ENCODE measurements at regions not wholly inside any gene's neighbourhood (a gene's known extent, or its start where the extent isn't known, plus 50 kb on each side); places are given as distances from the start of the nearest gene placed in this dataset.
"Not testable (repeated sequence)": the region's sequence is repeated elsewhere in the genome, so short reads cannot be mapped to it uniquely, and the experiment has no call there.

GRCh38 chr14:80298491-80299017, 87.2 kb upstream of the DIO2 start:
- Histone ChIP-seq H3K27me3 (ENCODE audit: control insufficient read depth in 1 of 2, insufficient read depth in 2 of 2, low read length in 1 of 2) (no peaks in the 10 kb centered on the region), H3K9me3 (ENCODE audit: control insufficient read depth, low read length) (no peaks in the 10 kb centered on the region), H3K4me3 (ENCODE audit: low read length in 2 of 2) (no peak overlapping the region), H3K36me3 (ENCODE audit: control insufficient read depth in 1 of 2, insufficient read depth in 2 of 2, low read length in 1 of 2) (no peaks in the 10 kb centered on the region), H3K4me1 (ENCODE audit: control insufficient read depth in 1 of 2, insufficient read depth in 2 of 2, low read length in 2 of 2) (no peaks in the 10 kb centered on the region), H3K27ac (ENCODE audit: low read depth in 1 of 2, low read length in 2 of 2) (no peak overlapping the region)
- WGBS, 2 donors, result 88% methylated on average over 8 of the region's 8 CpGs
- DNase-seq (no peak), ATAC-seq (ENCODE audit: low FRiP score) (peak; percentile 29)
- intact Hi-C loops (cut with DNase I), result no loop called here

- intact Hi-C loops (cut with DNase I), result no loop called here
- Histone ChIP-seq H3K4me1 (ENCODE audit: control insufficient read depth in 1 of 2, insufficient read depth in 2 of 2, low read length in 2 of 2) (no peaks in the 10 kb centered on the region), H3K9me3 (ENCODE audit: control insufficient read depth, low read length) (no peaks in the 10 kb centered on the region), H3K27ac (ENCODE audit: low read depth in 1 of 2, low read length in 2 of 2) (no peak overlapping the region), H3K4me3 (ENCODE audit: low read length in 2 of 2) (no peak overlapping the region), H3K27me3 (ENCODE audit: control insufficient read depth in 1 of 2, insufficient read depth in 2 of 2, low read length in 1 of 2) (no peaks in the 10 kb centered on the region), H3K36me3 (ENCODE audit: control insufficient read depth in 1 of 2, insufficient read depth in 2 of 2, low read length in 1 of 2) (no peaks in the 10 kb centered on the region)
- ATAC-seq (ENCODE audit: low FRiP score), result no peak
- no peak for DNase-seq
- 68 to 85% methylated on average over 1 of the region's 1 CpG for WGBS, 2 donors
These were observed 79.8 kb upstream of the DIO2 start for GRCh38 chr14:80291101-80291500.

GRCh38 chr14:80286744-80287143, 75.4 kb upstream of the DIO2 start:
- H3K27me3 ChIP-seq (ENCODE audit: control insufficient read depth in 1 of 2, insufficient read depth in 2 of 2, low read length in 1 of 2); H3K27ac ChIP-seq (ENCODE audit: low read depth in 1 of 2, low read length in 2 of 2); H3K4me1 ChIP-seq (ENCODE audit: control insufficient read depth in 1 of 2, insufficient read depth in 2 of 2, low read length in 2 of 2); H3K9me3 ChIP-seq (ENCODE audit: control insufficient read depth, low read length); intact Hi-C loops (cut with DNase I); ATAC-seq (ENCODE audit: low FRiP score); H3K36me3 ChIP-seq (ENCODE audit: control insufficient read depth in 1 of 2, insufficient read depth in 2 of 2, low read length in 1 of 2); H3K4me3 ChIP-seq (ENCODE audit: low read length in 2 of 2): not testable (repeated sequence)
- 96 to 100% methylated on average over 11 to 27 of the region's 27 CpGs for WGBS, 2 donors
- peak in 1 of 2 donors; percentile 57 for DNase-seq

- Histone ChIP-seq H3K4me1 (ENCODE audit: control insufficient read depth in 1 of 2, insufficient read depth in 2 of 2, low read length in 2 of 2) (no peaks in the 10 kb centered on the region), H3K4me3 (ENCODE audit: low read length in 2 of 2) (no peak overlapping the region), H3K9me3 (ENCODE audit: control insufficient read depth, low read length) (peaks cover 2% of the 10 kb centered on the region), H3K27ac (ENCODE audit: low read depth in 1 of 2, low read length in 2 of 2) (no peak overlapping the region), H3K36me3 (ENCODE audit: control insufficient read depth in 1 of 2, insufficient read depth in 2 of 2, low read length in 1 of 2) (no peaks in the 10 kb centered on the region), H3K27me3 (ENCODE audit: control insufficient read depth in 1 of 2, insufficient read depth in 2 of 2, low read length in 1 of 2) (no peaks in the 10 kb centered on the region)
- DNase-seq (peak in 1 of 2 donors; percentile 58), ATAC-seq (ENCODE audit: low FRiP score) (peak; percentile 60)
- WGBS, 2 donors, result 33 to 46% methylated on average over 2 of the region's 2 CpGs
- intact Hi-C loops (cut with DNase I), result no loop called here
These were observed 67.2 kb upstream of the DIO2 start for GRCh38 chr14:80278293-80279023.

- H3K36me3 ChIP-seq (ENCODE audit: control insufficient read depth in 1 of 2, insufficient read depth in 2 of 2, low read length in 1 of 2), result no peaks in the 10 kb centered on the region
- intact Hi-C loops (cut with DNase I), result no loop called here
- no peaks in the 10 kb centered on the region for H3K27me3 ChIP-seq (ENCODE audit: control insufficient read depth in 1 of 2, insufficient read depth in 2 of 2, low read length in 1 of 2)
- no peak for ATAC-seq (ENCODE audit: low FRiP score)
- no peak for DNase-seq
- H3K4me1 ChIP-seq (ENCODE audit: control insufficient read depth in 1 of 2, insufficient read depth in 2 of 2, low read length in 2 of 2), result no peaks in the 10 kb centered on the region
- WGBS, 2 donors, result 31 to 43% methylated on average over 3 of the region's 3 CpGs
- no peak overlapping the region for H3K27ac ChIP-seq (ENCODE audit: low read depth in 1 of 2, low read length in 2 of 2)
- no peak overlapping the region for H3K4me3 ChIP-seq (ENCODE audit: low read length in 2 of 2)
- H3K9me3 ChIP-seq (ENCODE audit: control insufficient read depth, low read length), result no peaks in the 10 kb centered on the region
These were observed 64.0 kb upstream of the DIO2 start for GRCh38 chr14:80275208-80275850.

GRCh38 chr14:80274310-80274709, 63.0 kb upstream of the DIO2 start:
- H3K9me3 ChIP-seq (ENCODE audit: control insufficient read depth, low read length); ATAC-seq (ENCODE audit: low FRiP score); H3K36me3 ChIP-seq (ENCODE audit: control insufficient read depth in 1 of 2, insufficient read depth in 2 of 2, low read length in 1 of 2); H3K27me3 ChIP-seq (ENCODE audit: control insufficient read depth in 1 of 2, insufficient read depth in 2 of 2, low read length in 1 of 2); H3K4me3 ChIP-seq (ENCODE audit: low read length in 2 of 2); H3K4me1 ChIP-seq (ENCODE audit: control insufficient read depth in 1 of 2, insufficient read depth in 2 of 2, low read length in 2 of 2); H3K27ac ChIP-seq (ENCODE audit: low read depth in 1 of 2, low read length in 2 of 2); DNase-seq; intact Hi-C loops (cut with DNase I): not testable (repeated sequence)
- WGBS, 2 donors, result 95 to 98% methylated on average over 2 of the region's 2 CpGs

GRCh38 chr14:80271389-80271788, 60.1 kb upstream of the DIO2 start:
- ATAC-seq (ENCODE audit: low FRiP score), result no peak
- H3K4me3 ChIP-seq (ENCODE audit: low read length in 2 of 2), result no peak overlapping the region
- H3K36me3 ChIP-seq (ENCODE audit: control insufficient read depth in 1 of 2, insufficient read depth in 2 of 2, low read length in 1 of 2), result no peaks in the 10 kb centered on the region
- intact Hi-C loops (cut with DNase I), result no loop called here
- no peaks in the 10 kb centered on the region for H3K9me3 ChIP-seq (ENCODE audit: control insufficient read depth, low read length)
- 78 to 80% methylated on average over 1 of the region's 1 CpG for WGBS, 2 donors
- H3K4me1 ChIP-seq (ENCODE audit: control insufficient read depth in 1 of 2, insufficient read depth in 2 of 2, low read length in 2 of 2), result no peaks in the 10 kb centered on the region
- no peak for DNase-seq
- no peak overlapping the region for H3K27ac ChIP-seq (ENCODE audit: low read depth in 1 of 2, low read length in 2 of 2)
- H3K27me3 ChIP-seq (ENCODE audit: control insufficient read depth in 1 of 2, insufficient read depth in 2 of 2, low read length in 1 of 2), result no peaks in the 10 kb centered on the region

GRCh38 chr14:80269353-80269925, 58.1 kb upstream of the DIO2 start:
- Histone ChIP-seq H3K4me1 (ENCODE audit: control insufficient read depth in 1 of 2, insufficient read depth in 2 of 2, low read length in 2 of 2) (no peaks in the 10 kb centered on the region), H3K9me3 (ENCODE audit: control insufficient read depth, low read length) (no peaks in the 10 kb centered on the region), H3K4me3 (ENCODE audit: low read length in 2 of 2) (no peak overlapping the region), H3K36me3 (ENCODE audit: control insufficient read depth in 1 of 2, insufficient read depth in 2 of 2, low read length in 1 of 2) (no peaks in the 10 kb centered on the region), H3K27me3 (ENCODE audit: control insufficient read depth in 1 of 2, insufficient read depth in 2 of 2, low read length in 1 of 2) (no peaks in the 10 kb centered on the region), H3K27ac (ENCODE audit: low read depth in 1 of 2, low read length in 2 of 2) (no peak overlapping the region)
- intact Hi-C loops (cut with DNase I), result no loop called here
- 61 to 70% methylated on average over 4 of the region's 4 CpGs for WGBS, 2 donors
- ATAC-seq (ENCODE audit: low FRiP score), result no peak
- DNase-seq, result no peak

GRCh38 chr14:80266930-80267329, 55.6 kb upstream of the DIO2 start:
- Histone ChIP-seq H3K27me3 (ENCODE audit: control insufficient read depth in 1 of 2, insufficient read depth in 2 of 2, low read length in 1 of 2) (no peaks in the 10 kb centered on the region), H3K4me1 (ENCODE audit: control insufficient read depth in 1 of 2, insufficient read depth in 2 of 2, low read length in 2 of 2) (no peaks in the 10 kb centered on the region), H3K4me3 (ENCODE audit: low read length in 2 of 2) (no peak overlapping the region), H3K9me3 (ENCODE audit: control insufficient read depth, low read length) (no peaks in the 10 kb centered on the region), H3K27ac (ENCODE audit: low read depth in 1 of 2, low read length in 2 of 2) (no peak overlapping the region), H3K36me3 (ENCODE audit: control insufficient read depth in 1 of 2, insufficient read depth in 2 of 2, low read length in 1 of 2) (no peaks in the 10 kb centered on the region)
- intact Hi-C loops (cut with DNase I), result no loop called here
- DNase-seq, result no peak
- no peak for ATAC-seq (ENCODE audit: low FRiP score)
- 65 to 72% methylated on average over 3 of the region's 3 CpGs for WGBS, 2 donors

Data from aorta (tissue), 5 donors.